Dendritic cell treated with granulocyte-macrophage colony-stimulating factor and Interleukin-4, amounts not matched to agents 40 ng/mL and 50 ng/mL, for 4 days (primary cell): ENCODE measurements at regions not wholly inside any gene's neighbourhood (a gene's known extent, or its start where the extent isn't known, plus 50 kb on each side); places are given as distances from the start of the nearest gene placed in this dataset.

Source experiments
- H3K27ac Mint-ChIP-seq: one replicate; pipeline ENCODE4 v1.8.0; 2022; ENCODE audit warnings: mild to moderate bottlenecking, mixed read lengths
- H3K27me3 Mint-ChIP-seq: one replicate; pipeline ENCODE4 v1.8.0; 2022; ENCODE audit warnings: mild to moderate bottlenecking, mixed read lengths
- H3K36me3 Mint-ChIP-seq: one replicate; pipeline ENCODE4 v1.8.0; 2022; ENCODE audit warnings: low read depth, mixed read lengths
- H3K4me1 Mint-ChIP-seq: one replicate; pipeline ENCODE4 v1.8.0; 2022; ENCODE audit warnings: low read depth, mixed read lengths
- H3K4me3 Mint-ChIP-seq: one replicate; pipeline ENCODE4 v1.8.0; 2022; ENCODE audit warnings: mild to moderate bottlenecking, moderate library complexity, mixed read lengths
- H3K9me3 Mint-ChIP-seq: one replicate; pipeline ENCODE4 v1.8.0; 2022; ENCODE audit warnings: mixed read lengths
- intact Hi-C: fragments of 100-400 bp; cut with micrococcal nuclease; formaldehyde crosslinking; loops from one replicate; pipeline ENCODE4 v1.15.0; 2022

DNA sequence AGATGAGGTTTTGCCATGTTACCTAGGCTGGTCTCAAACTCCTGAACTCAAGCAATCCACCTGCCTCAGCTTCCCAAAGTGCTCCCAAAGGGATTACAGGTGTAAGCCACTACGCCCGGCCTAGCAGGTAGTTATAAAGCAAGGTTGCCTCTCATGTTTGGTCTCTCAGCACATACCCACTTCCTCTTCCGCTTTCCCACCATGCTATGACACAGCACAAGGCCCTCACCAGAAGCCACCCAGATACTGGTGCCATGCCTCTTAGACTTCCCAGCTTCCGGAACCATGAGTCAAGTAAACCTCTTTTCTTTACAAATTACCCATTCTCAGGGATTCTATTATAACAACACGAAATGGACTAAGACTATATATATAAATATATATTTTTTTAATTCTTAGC lies 143.6 kb downstream of the COPRS start:
- Mint-ChIP-seq H3K36me3 (no peaks in the 10 kb centered on the region), H3K27ac (no peak overlapping the region), H3K27me3 (peaks cover 5% of the 10 kb centered on the region), H3K4me1 (peaks cover 9% of the 10 kb centered on the region), H3K9me3 (no peaks in the 10 kb centered on the region), H3K4me3 (no peak overlapping the region)
- intact Hi-C loops, result no loop called here

- H3K4me1 Mint-ChIP-seq, result no peaks in the 10 kb centered on the region
- H3K36me3 Mint-ChIP-seq, result no peaks in the 10 kb centered on the region
- H3K9me3 Mint-ChIP-seq, result no peaks in the 10 kb centered on the region
- H3K27ac Mint-ChIP-seq, result no peak overlapping the region
- intact Hi-C loops, result no loop called here
- no peak overlapping the region for H3K4me3 Mint-ChIP-seq
- H3K27me3 Mint-ChIP-seq, result no peaks in the 10 kb centered on the region
Measured at GRCh38 chr17:31704483-31704882, 154.6 kb downstream of the COPRS start.

- H3K27me3 Mint-ChIP-seq, result no peaks in the 10 kb centered on the region
Measured at GRCh38 chr17:31702041-31702440, 157.0 kb downstream of the COPRS start.

GRCh38 chr17:31700973-31701372 lies 158.1 kb downstream of the COPRS start:
- H3K27me3 Mint-ChIP-seq, result no peaks in the 10 kb centered on the region
- no peak overlapping the region for H3K4me3 Mint-ChIP-seq
- no peaks in the 10 kb centered on the region for H3K4me1 Mint-ChIP-seq
- no peaks in the 10 kb centered on the region for H3K9me3 Mint-ChIP-seq
- no peak overlapping the region for H3K27ac Mint-ChIP-seq
- H3K36me3 Mint-ChIP-seq, result no peaks in the 10 kb centered on the region
- intact Hi-C loops, result no loop called here

More at GRCh38 chr17:31702041-31702440, 157.0 kb downstream of the COPRS start:
- intact Hi-C loops, result no loop called here
- H3K27ac Mint-ChIP-seq, result no peak overlapping the region
- no peak overlapping the region for H3K4me3 Mint-ChIP-seq
- no peaks in the 10 kb centered on the region for H3K4me1 Mint-ChIP-seq
- H3K36me3 Mint-ChIP-seq, result no peaks in the 10 kb centered on the region
- H3K9me3 Mint-ChIP-seq, result no peaks in the 10 kb centered on the region

DNA sequence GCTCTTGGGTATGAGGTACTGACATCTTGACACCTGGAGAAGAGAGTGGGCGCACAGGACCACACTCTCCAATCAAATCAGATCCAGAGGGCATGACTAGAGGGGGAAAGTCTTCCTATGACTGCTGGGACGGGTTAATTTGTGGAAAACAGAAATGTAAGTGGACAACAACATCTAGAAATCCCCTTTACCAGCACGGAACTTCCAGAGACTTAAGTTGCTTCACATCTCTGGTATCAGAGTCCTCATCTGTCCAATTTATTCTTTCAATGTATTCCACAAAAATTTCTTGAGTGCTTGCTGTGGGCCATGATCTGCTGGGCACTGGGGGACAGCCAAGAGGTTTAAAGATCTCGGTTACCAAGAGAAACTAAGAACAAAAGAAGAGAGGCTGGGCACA lies 159.2 kb downstream of the COPRS start:
- Mint-ChIP-seq H3K27ac (no peak overlapping the region), H3K9me3 (no peaks in the 10 kb centered on the region), H3K4me3 (no peak overlapping the region), H3K27me3 (no peaks in the 10 kb centered on the region), H3K36me3 (no peaks in the 10 kb centered on the region), H3K4me1 (no peaks in the 10 kb centered on the region)
- intact Hi-C loops, result no loop called here

DNA sequence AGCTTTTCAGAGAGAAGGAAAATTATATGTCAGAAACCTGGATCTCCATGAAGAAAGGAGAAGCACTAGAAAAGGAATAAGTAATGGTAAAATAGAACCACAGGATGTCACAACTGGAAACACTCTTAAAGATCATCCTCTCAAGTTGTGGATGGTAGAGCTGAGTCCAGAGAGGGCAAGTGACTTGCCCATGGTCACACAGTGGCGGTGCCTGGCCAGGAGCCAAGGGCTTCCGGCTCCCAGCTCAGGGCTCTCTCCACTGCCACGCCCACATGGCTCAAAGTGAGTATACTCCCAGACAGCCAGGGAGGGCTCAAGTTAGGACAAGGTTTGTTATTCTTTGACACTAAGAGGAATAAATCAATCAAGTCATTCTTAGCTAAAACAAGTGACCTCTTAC lies 159.8 kb downstream of the COPRS start:
- no peak overlapping the region for H3K4me3 Mint-ChIP-seq
- intact Hi-C loops, result no loop called here

GRCh38 chr17:31698751-31699150 lies 160.3 kb downstream of the COPRS start:
- H3K36me3 Mint-ChIP-seq, result no peaks in the 10 kb centered on the region
- H3K27me3 Mint-ChIP-seq, result no peaks in the 10 kb centered on the region
- no peak overlapping the region for H3K4me3 Mint-ChIP-seq
- no peak overlapping the region for H3K27ac Mint-ChIP-seq
- H3K4me1 Mint-ChIP-seq, result no peaks in the 10 kb centered on the region
- intact Hi-C loops, result no loop called here
- H3K9me3 Mint-ChIP-seq, result no peaks in the 10 kb centered on the region

More for the DNA sequence above, 159.8 kb downstream of the COPRS start:
- no peak overlapping the region for H3K27ac Mint-ChIP-seq
- no peaks in the 10 kb centered on the region for H3K36me3 Mint-ChIP-seq
- H3K4me1 Mint-ChIP-seq, result no peaks in the 10 kb centered on the region
- H3K27me3 Mint-ChIP-seq, result no peaks in the 10 kb centered on the region
- H3K9me3 Mint-ChIP-seq, result no peaks in the 10 kb centered on the region

- H3K9me3 Mint-ChIP-seq, result no peaks in the 10 kb centered on the region
- H3K27ac Mint-ChIP-seq, result no peak overlapping the region
- intact Hi-C loops, result no loop called here
- H3K36me3 Mint-ChIP-seq, result no peaks in the 10 kb centered on the region
- no peak overlapping the region for H3K4me3 Mint-ChIP-seq
- no peaks in the 10 kb centered on the region for H3K27me3 Mint-ChIP-seq
- H3K4me1 Mint-ChIP-seq, result no peaks in the 10 kb centered on the region
Measured at GRCh38 chr17:31697838-31698237, 161.2 kb downstream of the COPRS start.

DNA sequence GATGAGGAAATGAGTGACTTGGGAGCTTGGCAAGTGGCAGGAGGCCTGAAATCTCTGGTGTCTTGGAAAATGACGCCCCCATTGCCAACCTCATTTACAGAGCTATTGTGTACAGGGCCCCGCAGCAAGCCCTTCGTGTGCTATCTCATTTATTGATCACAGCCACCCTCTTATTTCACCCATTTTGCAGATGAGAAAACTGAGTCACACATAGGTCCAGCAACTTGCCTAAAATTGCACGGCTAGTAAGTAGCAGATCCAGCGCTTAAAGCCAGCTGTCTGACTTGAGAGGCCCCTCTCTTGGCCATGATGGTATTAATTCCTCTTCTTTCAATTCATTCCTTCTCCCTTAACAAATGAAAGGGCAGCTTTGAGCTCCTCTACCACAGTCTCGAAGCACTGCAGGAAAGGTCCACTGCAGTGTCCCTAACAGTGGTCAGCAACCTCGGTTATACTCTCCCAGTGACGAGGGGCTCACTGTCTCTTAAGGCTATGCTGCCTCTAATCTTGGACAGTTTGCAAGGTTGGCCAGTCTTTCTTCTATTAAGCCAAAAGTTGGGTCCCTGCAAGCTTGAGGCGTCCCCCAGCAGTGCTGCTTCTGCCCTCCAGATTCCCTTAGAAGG lies 162.2 kb downstream of the COPRS start:
- no peaks in the 10 kb centered on the region for H3K36me3 Mint-ChIP-seq
- intact Hi-C loops, result no loop called here
- H3K9me3 Mint-ChIP-seq, result no peaks in the 10 kb centered on the region
- H3K27me3 Mint-ChIP-seq, result no peaks in the 10 kb centered on the region
- H3K4me3 Mint-ChIP-seq, result no peak overlapping the region
- H3K4me1 Mint-ChIP-seq, result no peaks in the 10 kb centered on the region
- no peak overlapping the region for H3K27ac Mint-ChIP-seq

- intact Hi-C loops, result no loop called here
- no peaks in the 10 kb centered on the region for H3K9me3 Mint-ChIP-seq
- no peaks in the 10 kb centered on the region for H3K36me3 Mint-ChIP-seq
Measured at GRCh38 chr17:31696184-31696602, 162.9 kb downstream of the COPRS start.

GRCh38 chr17:31695456-31696090 lies 163.5 kb downstream of the COPRS start:
- Mint-ChIP-seq H3K4me3 (no peak overlapping the region), H3K9me3 (no peaks in the 10 kb centered on the region), H3K27ac (no peak overlapping the region), H3K36me3 (no peaks in the 10 kb centered on the region), H3K4me1 (no peaks in the 10 kb centered on the region), H3K27me3 (no peaks in the 10 kb centered on the region)
- intact Hi-C loops, result no loop called here

More at GRCh38 chr17:31696184-31696602, 162.9 kb downstream of the COPRS start:
- Mint-ChIP-seq H3K4me1 (no peaks in the 10 kb centered on the region), H3K27me3 (no peaks in the 10 kb centered on the region), H3K4me3 (no peak overlapping the region), H3K27ac (no peak overlapping the region)

DNA sequence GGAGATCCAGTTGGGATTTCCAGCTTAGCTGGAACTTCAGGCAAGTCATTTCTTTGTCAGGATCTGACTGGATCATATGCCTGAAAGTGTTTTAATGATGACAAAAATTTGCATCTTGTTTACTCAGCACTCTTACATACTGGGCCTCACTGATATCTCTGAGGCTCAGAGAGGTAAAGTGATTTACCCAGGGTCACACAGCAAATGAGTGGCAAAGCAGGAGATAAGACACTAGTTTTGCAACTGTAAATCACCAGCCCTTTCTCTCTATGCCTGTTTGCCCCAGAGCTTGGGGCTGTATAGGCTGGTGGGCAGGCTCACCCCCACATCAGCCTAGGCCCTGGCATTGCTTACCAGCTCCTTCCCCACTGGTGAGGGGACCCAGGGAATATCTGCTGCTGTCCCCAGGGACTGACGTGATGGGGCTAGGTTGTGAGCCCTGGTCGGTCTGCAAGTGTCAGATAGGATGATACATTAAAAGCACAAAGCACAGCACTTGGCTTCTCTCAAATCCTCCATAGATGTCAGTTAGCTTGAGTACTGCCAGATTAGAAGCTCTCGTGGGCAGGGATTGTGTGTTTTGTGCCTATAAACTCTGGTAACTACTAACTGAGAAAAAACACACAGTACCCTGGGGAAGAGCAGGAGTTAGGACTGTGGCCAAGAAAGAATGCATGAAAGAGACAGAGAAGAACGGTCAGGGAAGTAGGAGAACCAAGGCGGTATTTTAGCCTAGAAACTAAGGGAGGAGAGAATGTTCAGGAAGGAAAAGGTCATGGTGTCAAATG lies 165.4 kb downstream of the COPRS start:
- H3K4me1 Mint-ChIP-seq, result no peaks in the 10 kb centered on the region
- no peaks in the 10 kb centered on the region for H3K9me3 Mint-ChIP-seq
- no peak overlapping the region for H3K4me3 Mint-ChIP-seq
- no peak overlapping the region for H3K27ac Mint-ChIP-seq
- no peaks in the 10 kb centered on the region for H3K27me3 Mint-ChIP-seq
- intact Hi-C loops, result no loop called here
- no peaks in the 10 kb centered on the region for H3K36me3 Mint-ChIP-seq

- intact Hi-C loops, result no loop called here
- no peaks in the 10 kb centered on the region for H3K36me3 Mint-ChIP-seq
Measured at GRCh38 chr17:31692632-31693031, 166.4 kb downstream of the COPRS start.

GRCh38 chr17:31692027-31692426 lies 167.0 kb downstream of the COPRS start:
- H3K36me3 Mint-ChIP-seq, result no peaks in the 10 kb centered on the region
- H3K4me3 Mint-ChIP-seq, result no peak overlapping the region
- no peaks in the 10 kb centered on the region for H3K4me1 Mint-ChIP-seq
- intact Hi-C loops, result no loop called here
- no peaks in the 10 kb centered on the region for H3K9me3 Mint-ChIP-seq
- H3K27ac Mint-ChIP-seq, result no peak overlapping the region
- no peaks in the 10 kb centered on the region for H3K27me3 Mint-ChIP-seq

More at GRCh38 chr17:31692632-31693031, 166.4 kb downstream of the COPRS start:
- Mint-ChIP-seq H3K27ac (no peak overlapping the region), H3K4me1 (no peaks in the 10 kb centered on the region), H3K4me3 (no peak overlapping the region), H3K27me3 (no peaks in the 10 kb centered on the region), H3K9me3 (no peaks in the 10 kb centered on the region)
